Hepatocyte (in vitro differentiated cells): ENCODE measurements at regions not wholly inside any gene's neighbourhood (a gene's known extent, or its start where the extent isn't known, plus 50 kb on each side); places are given as distances from the start of the nearest gene placed in this dataset.

Experiments
- DNase-seq: peaks from one replicate; pipeline ENCODE4 v3.0.0-alpha.2; 2016; ENCODE audit warnings: low spot score
- H2AFZ ChIP-seq: fragments of 200-600 bp; sonication (generic); 2 replicates; pipeline ENCODE4 v1.6.0; 2016; ENCODE audit warnings: antibody characterized with exemption, mild to moderate bottlenecking
- H3K27ac ChIP-seq: fragments of 200-600 bp; sonication (generic); 2 replicates; pipeline ENCODE4 v1.5.1; 2016; ENCODE audit warnings: mild to moderate bottlenecking
- H3K27me3 ChIP-seq: fragments of 200-600 bp; sonication (generic); 2 replicates; pipeline ENCODE4 v1.6.1; 2016
- H3K36me3 ChIP-seq: fragments of 200-600 bp; sonication (generic); replicated peaks from 2 replicates; pipeline ENCODE4 v1.5.1; 2016; ENCODE audit warnings: low read depth; ENCODE audit not compliant: insufficient read depth
- H3K4me1 ChIP-seq: fragments of 200-600 bp; sonication (generic); 2 replicates; pipeline ENCODE4 v1.5.1; 2016; ENCODE audit warnings: mild to moderate bottlenecking, moderate library complexity; ENCODE audit not compliant: insufficient read depth
- H3K4me2 ChIP-seq: fragments of 200-600 bp; sonication (generic); 2 replicates; pipeline ENCODE4 v1.6.0; 2016
- H3K4me3 ChIP-seq: fragments of 200-600 bp; sonication (generic); 2 replicates; pipeline ENCODE4 v1.5.1; 2016; ENCODE audit warnings: mild to moderate bottlenecking
- H3K79me2 ChIP-seq: fragments of 200-600 bp; sonication (generic); 2 replicates; pipeline ENCODE4 v1.6.0; 2017; ENCODE audit warnings: mild to moderate bottlenecking
- H3K9me2 ChIP-seq: fragments of 200-600 bp; sonication (generic); replicated peaks from 2 replicates; pipeline ENCODE4 v1.6.0; 2017; ENCODE audit warnings: mild to moderate bottlenecking; ENCODE audit not compliant: insufficient read depth
- H3K9me3 ChIP-seq: fragments of 200-600 bp; sonication (generic); 2 replicates; pipeline ENCODE4 v1.5.1; 2016; ENCODE audit warnings: low read depth, mild to moderate bottlenecking
- H4K20me1 ChIP-seq: fragments of 200-600 bp; sonication (generic); 2 replicates; pipeline ENCODE4 v1.6.0; 2016; ENCODE audit warnings: mild to moderate bottlenecking; ENCODE audit not compliant: insufficient read depth, poor library complexity, severe bottlenecking
- EZH2 ChIP-seq: fragments of 200-600 bp; sonication (generic); IDR thresholded peaks from 2 replicates; pipeline ENCODE4 v1.6.1; 2016; ENCODE audit warnings: antibody characterized with exemption, mild to moderate bottlenecking, borderline replicate concordance
- EZH2phosphoT487 ChIP-seq: fragments of 200-600 bp; sonication (generic); IDR thresholded peaks from one replicate; pipeline ENCODE4 v1.6.1; 2018; ENCODE audit warnings: antibody characterized with exemption, mild to moderate bottlenecking, low read depth, moderate library complexity; ENCODE audit not compliant: unreplicated experiment, severe bottlenecking
- WGBS: methylation state at CpG from one replicate; pipeline ENCODE4 v1.1.6; 2016; ENCODE audit warnings: low lambda C conversion rate; ENCODE audit errors: missing lambda C conversion rate; 5-methylcytosine and 5-hydroxymethylcytosine counted together
- TF ChIP-seq, protein P1 (sequence below): fragments of 200-600 bp; sonication (generic); IDR thresholded peaks from 2 replicates; pipeline ENCODE4 v1.5.1; 2016; ENCODE audit warnings: antibody characterized with exemption, mild to moderate bottlenecking; ENCODE audit not compliant: poor library complexity

DNA sequence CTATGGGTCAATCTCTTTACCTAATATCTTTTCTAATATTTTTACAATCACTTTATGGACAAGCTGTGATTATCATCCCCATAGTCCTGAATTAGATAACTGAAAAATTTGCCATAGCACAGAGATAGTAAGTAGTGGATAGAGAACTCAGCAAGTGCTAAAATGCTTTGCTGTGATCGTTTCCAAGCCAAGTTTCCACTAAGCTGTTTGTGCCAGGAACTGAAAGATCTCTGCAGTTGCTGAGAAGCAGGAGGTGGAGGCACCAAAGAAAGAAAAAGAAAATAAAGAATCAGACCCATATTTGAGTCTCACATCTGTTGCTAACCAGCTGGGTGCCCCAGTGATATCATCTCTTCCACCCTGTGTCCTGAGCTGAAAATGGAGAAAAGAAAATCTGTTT, 605.6 kb upstream of the BOD1L1 start:
- no peaks in the 10 kb centered on the region for H3K9me2 ChIP-seq
- no peaks in the 10 kb centered on the region for H3K36me3 ChIP-seq
- no peak for DNase-seq
- no peak overlapping the region for H2AFZ ChIP-seq
- WGBS: 70% methylated on average over 1 of the region's 1 CpG
- H3K27me3 ChIP-seq: no peaks in the 10 kb centered on the region
- H3K9me3 ChIP-seq: no peaks in the 10 kb centered on the region
- H3K4me1 ChIP-seq: no peaks in the 10 kb centered on the region
- H4K20me1 ChIP-seq: no peaks in the 10 kb centered on the region
- no peaks in the 10 kb centered on the region for H3K79me2 ChIP-seq
- TF ChIP-seq, protein P1, sequence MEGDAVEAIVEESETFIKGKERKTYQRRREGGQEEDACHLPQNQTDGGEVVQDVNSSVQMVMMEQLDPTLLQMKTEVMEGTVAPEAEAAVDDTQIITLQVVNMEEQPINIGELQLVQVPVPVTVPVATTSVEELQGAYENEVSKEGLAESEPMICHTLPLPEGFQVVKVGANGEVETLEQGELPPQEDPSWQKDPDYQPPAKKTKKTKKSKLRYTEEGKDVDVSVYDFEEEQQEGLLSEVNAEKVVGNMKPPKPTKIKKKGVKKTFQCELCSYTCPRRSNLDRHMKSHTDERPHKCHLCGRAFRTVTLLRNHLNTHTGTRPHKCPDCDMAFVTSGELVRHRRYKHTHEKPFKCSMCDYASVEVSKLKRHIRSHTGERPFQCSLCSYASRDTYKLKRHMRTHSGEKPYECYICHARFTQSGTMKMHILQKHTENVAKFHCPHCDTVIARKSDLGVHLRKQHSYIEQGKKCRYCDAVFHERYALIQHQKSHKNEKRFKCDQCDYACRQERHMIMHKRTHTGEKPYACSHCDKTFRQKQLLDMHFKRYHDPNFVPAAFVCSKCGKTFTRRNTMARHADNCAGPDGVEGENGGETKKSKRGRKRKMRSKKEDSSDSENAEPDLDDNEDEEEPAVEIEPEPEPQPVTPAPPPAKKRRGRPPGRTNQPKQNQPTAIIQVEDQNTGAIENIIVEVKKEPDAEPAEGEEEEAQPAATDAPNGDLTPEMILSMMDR: no peak
- TF ChIP-seq EZH2phosphoT487 (no peak), EZH2 (no peak)
- no peak overlapping the region for H3K4me3 ChIP-seq
- H3K27ac ChIP-seq: no peak overlapping the region
- no peak overlapping the region for H3K4me2 ChIP-seq

- no peaks in the 10 kb centered on the region for H3K9me3 ChIP-seq
- H4K20me1 ChIP-seq: no peaks in the 10 kb centered on the region
- no peak overlapping the region for H2AFZ ChIP-seq
- no peaks in the 10 kb centered on the region for H3K4me1 ChIP-seq
- H3K4me3 ChIP-seq: no peak overlapping the region
- H3K27ac ChIP-seq: no peak overlapping the region
- H3K27me3 ChIP-seq: no peaks in the 10 kb centered on the region
- no peaks in the 10 kb centered on the region for H3K79me2 ChIP-seq
- TF ChIP-seq EZH2 (no peak), EZH2phosphoT487 (no peak)
- TF ChIP-seq, protein P1: no peak
- no peaks in the 10 kb centered on the region for H3K9me2 ChIP-seq
- no peak overlapping the region for H3K4me2 ChIP-seq
- no peak for DNase-seq
- H3K36me3 ChIP-seq: no peaks in the 10 kb centered on the region
These were observed 606.8 kb upstream of the BOD1L1 start for GRCh38 chr4:14234307-14234706.

- no peak for DNase-seq
- Histone ChIP-seq H3K4me1 (no peaks in the 10 kb centered on the region), H3K27ac (no peak overlapping the region), H3K79me2 (no peaks in the 10 kb centered on the region), H4K20me1 (no peaks in the 10 kb centered on the region), H2AFZ (no peak overlapping the region), H3K9me3 (no peaks in the 10 kb centered on the region), H3K27me3 (no peaks in the 10 kb centered on the region), H3K4me3 (no peak overlapping the region), H3K36me3 (no peaks in the 10 kb centered on the region), H3K4me2 (no peak overlapping the region), H3K9me2 (no peaks in the 10 kb centered on the region)
- 75% methylated on average over 2 of the region's 2 CpGs for WGBS
- TF ChIP-seq EZH2 (no peak), EZH2phosphoT487 (no peak)
- TF ChIP-seq, protein P1: no peak
These were observed 608.8 kb upstream of the BOD1L1 start for GRCh38 chr4:14236359-14236758.

DNA sequence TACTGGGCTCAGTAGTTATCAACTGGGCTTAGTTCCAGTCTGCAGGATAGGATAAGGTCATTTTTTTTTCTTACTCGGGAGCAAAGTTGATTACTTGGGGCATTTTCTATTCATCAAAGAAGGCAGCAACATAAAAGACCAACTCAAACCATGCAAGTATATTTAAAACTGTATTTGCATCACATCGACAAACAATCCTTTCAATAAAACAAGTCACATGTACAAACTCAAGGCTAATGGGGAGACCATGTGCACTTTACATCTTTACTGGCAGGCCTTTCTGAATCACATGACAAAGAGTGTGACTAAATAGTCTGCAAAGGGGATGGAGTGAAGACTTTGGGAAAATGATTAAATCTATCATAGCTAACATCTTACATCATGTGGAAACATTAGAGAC, 610.4 kb upstream of the BOD1L1 start:
- Histone ChIP-seq H3K27ac (no peak overlapping the region), H2AFZ (no peak overlapping the region), H3K4me3 (no peak overlapping the region), H3K4me2 (no peak overlapping the region), H3K79me2 (no peaks in the 10 kb centered on the region), H3K9me3 (no peaks in the 10 kb centered on the region), H3K27me3 (no peaks in the 10 kb centered on the region), H4K20me1 (no peaks in the 10 kb centered on the region), H3K9me2 (no peaks in the 10 kb centered on the region), H3K4me1 (no peaks in the 10 kb centered on the region), H3K36me3 (no peaks in the 10 kb centered on the region)
- no peak for DNase-seq
- WGBS: 75% methylated on average over 2 of the region's 2 CpGs
- TF ChIP-seq EZH2: no peak
- TF ChIP-seq EZH2phosphoT487: no peak
